HepG2 (cell line): ENCODE measurements at regions not wholly inside any gene's neighbourhood (a gene's known extent, or its start where the extent isn't known, plus 50 kb on each side); places are given as distances from the start of the nearest gene placed in this dataset.

Source experiments
- ATF7 ChIP-seq, 2 experiments: fragments of 450-650 bp in 1 of 2; sonication (generic) in 1 of 2; formaldehyde crosslinking in 1 of 2; IDR thresholded peaks; 2 replicates each; pipeline versions ENCODE4 v1.4.0 to v1.6.1; 2016 to 2020; ENCODE audit warnings: antibody characterized with exemption in 1 of 2, mild to moderate bottlenecking in 1 of 2, missing genetic modification reagents in 1 of 2
- BCL6 ChIP-seq: IDR thresholded peaks from 2 replicates; pipeline ENCODE4 v1.6.1; 2016; ENCODE audit warnings: missing genetic modification reagents, missing compliant biosample characterization
- DMAP1 ChIP-seq: IDR thresholded peaks from 2 replicates; pipeline ENCODE4 v1.6.1; 2016
- FOXP1 ChIP-seq, 2 experiments: fragments of 450-650 bp in 1 of 2; IDR thresholded peaks; 2 replicates each; pipeline ENCODE4 v1.6.1; 2017 to 2018; ENCODE audit warnings: antibody characterized with exemption in 1 of 2
- NONO ChIP-seq, 2 experiments: fragments of 450-650 bp in 1 of 2; sonication (generic) in 1 of 2; formaldehyde crosslinking in 1 of 2; IDR thresholded peaks in 1 of 2; conservative IDR thresholded peaks in 1 of 2; 2 replicates each; pipeline versions ENCODE4 v1.6.1 to v1.8.0; 2017 to 2022; ENCODE audit warnings: mild to moderate bottlenecking in 1 of 2, missing genetic modification reagents in 1 of 2, moderate library complexity in 1 of 2
- POLR2A ChIP-seq, 2 experiments: IDR thresholded peaks; 2 replicates each; pipeline ENCODE4 v1.6.1; 2011; ENCODE audit warnings: low read depth in 2 of 2, low read length in 2 of 2, mild to moderate bottlenecking in 1 of 2, moderate library complexity in 1 of 2; ENCODE audit not compliant: insufficient read depth in 1 of 2
- POLR2G ChIP-seq: fragments of 200-400 bp; formaldehyde crosslinking; IDR thresholded peaks from 2 replicates; pipeline ENCODE4 v1.6.1; 2018; ENCODE audit warnings: mild to moderate bottlenecking, low read depth, low read length, moderate library complexity
- SNRNP70 ChIP-seq: fragments of 200-400 bp; formaldehyde crosslinking; IDR thresholded peaks from 2 replicates; pipeline ENCODE4 v1.6.1; 2017; ENCODE audit warnings: mild to moderate bottlenecking, low read depth, low read length, moderate library complexity
- TP53 ChIP-seq: sonication (generic); formaldehyde crosslinking; conservative IDR thresholded peaks from 2 replicates; pipeline ENCODE4 v1.4.0; 2020; ENCODE audit warnings: missing genetic modification reagents
- TF ChIP-seq, protein P1 (sequence below): sonication (generic); formaldehyde crosslinking; IDR thresholded peaks from 2 replicates; pipeline ENCODE4 v1.4.0; 2020; ENCODE audit warnings: missing genetic modification reagents
- TF ChIP-seq, protein P2 (sequence below), 2 experiments: IDR thresholded peaks; 2 replicates each; pipeline ENCODE4 v1.6.1; 2011 to 2012; ENCODE audit warnings: low read length in 2 of 2, borderline replicate concordance in 1 of 2, low read depth in 1 of 2, mild to moderate bottlenecking in 1 of 2, moderate library complexity in 1 of 2
- TF ChIP-seq, protein P3 (sequence below): sonication (generic); formaldehyde crosslinking; IDR thresholded peaks from 2 replicates; pipeline ENCODE4 v1.4.0; 2020; ENCODE audit warnings: mild to moderate bottlenecking, missing genetic modification reagents
- TF ChIP-seq, protein P4 (sequence below): sonication (generic); formaldehyde crosslinking; IDR thresholded peaks from 2 replicates; pipeline ENCODE4 v1.5.1; 2020; ENCODE audit warnings: missing genetic modification reagents, mild to moderate bottlenecking, borderline replicate concordance
- TF ChIP-seq, protein P5 (sequence below): sonication (generic); formaldehyde crosslinking; IDR thresholded peaks from 2 replicates; pipeline ENCODE4 v1.5.0; 2020; ENCODE audit warnings: mild to moderate bottlenecking, missing genetic modification reagents, moderate library complexity

DNA sequence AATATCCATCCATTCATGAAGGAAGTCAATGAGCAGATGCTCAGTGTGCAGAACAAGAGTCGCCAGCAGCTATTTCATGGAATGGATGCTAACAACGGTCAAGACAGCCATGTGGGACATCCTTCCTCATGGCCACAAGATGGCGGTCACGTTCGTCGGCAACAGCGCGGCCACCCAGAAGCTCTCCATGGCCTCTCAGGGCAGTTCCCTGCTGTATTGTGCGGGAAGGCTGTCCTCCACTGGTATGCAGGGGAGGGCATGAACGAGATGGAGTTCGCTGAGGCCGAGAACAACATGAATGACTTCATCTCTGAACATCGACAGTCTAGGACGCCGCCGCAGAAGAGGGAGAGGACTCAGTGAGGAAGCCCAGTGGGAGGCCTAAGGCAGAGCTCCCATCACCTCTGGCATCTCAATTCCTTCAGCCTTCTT lies 208.3 kb downstream of the TJP1 start:
- TF ChIP-seq TP53 (CRISPR knock-in tag) (no peak), ATF7 (IDR thresholded peaks at IDR 0.05) (no peak), ATF7 (CRISPR knock-in tag; IDR thresholded peaks at IDR 0.05) (no peak), POLR2A (IDR thresholded peaks at IDR 0.05; ENCODE audit: insufficient read depth in 1 of 2, low read depth in 2 of 2, low read length in 2 of 2) (no peak), DMAP1 (CRISPR knock-in tag) (no peak), BCL6 (CRISPR knock-in tag) (no peak), POLR2G (no peak), NONO (IDR thresholded peaks at IDR 0.05) (no peak), NONO (CRISPR knock-in tag; conservative IDR thresholded peaks at IDR 0.05) (no peak), FOXP1 (IDR thresholded peaks at IDR 0.05) (no peak), FOXP1 (CRISPR knock-in tag; IDR thresholded peaks at IDR 0.05) (no peak), SNRNP70 (no peak)
- TF ChIP-seq, protein P1, sequence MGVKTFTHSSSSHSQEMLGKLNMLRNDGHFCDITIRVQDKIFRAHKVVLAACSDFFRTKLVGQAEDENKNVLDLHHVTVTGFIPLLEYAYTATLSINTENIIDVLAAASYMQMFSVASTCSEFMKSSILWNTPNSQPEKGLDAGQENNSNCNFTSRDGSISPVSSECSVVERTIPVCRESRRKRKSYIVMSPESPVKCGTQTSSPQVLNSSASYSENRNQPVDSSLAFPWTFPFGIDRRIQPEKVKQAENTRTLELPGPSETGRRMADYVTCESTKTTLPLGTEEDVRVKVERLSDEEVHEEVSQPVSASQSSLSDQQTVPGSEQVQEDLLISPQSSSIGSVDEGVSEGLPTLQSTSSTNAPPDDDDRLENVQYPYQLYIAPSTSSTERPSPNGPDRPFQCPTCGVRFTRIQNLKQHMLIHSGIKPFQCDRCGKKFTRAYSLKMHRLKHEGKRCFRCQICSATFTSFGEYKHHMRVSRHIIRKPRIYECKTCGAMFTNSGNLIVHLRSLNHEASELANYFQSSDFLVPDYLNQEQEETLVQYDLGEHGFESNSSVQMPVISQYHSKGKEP (CRISPR knock-in tag), result no peak
- TF ChIP-seq, protein P2, sequence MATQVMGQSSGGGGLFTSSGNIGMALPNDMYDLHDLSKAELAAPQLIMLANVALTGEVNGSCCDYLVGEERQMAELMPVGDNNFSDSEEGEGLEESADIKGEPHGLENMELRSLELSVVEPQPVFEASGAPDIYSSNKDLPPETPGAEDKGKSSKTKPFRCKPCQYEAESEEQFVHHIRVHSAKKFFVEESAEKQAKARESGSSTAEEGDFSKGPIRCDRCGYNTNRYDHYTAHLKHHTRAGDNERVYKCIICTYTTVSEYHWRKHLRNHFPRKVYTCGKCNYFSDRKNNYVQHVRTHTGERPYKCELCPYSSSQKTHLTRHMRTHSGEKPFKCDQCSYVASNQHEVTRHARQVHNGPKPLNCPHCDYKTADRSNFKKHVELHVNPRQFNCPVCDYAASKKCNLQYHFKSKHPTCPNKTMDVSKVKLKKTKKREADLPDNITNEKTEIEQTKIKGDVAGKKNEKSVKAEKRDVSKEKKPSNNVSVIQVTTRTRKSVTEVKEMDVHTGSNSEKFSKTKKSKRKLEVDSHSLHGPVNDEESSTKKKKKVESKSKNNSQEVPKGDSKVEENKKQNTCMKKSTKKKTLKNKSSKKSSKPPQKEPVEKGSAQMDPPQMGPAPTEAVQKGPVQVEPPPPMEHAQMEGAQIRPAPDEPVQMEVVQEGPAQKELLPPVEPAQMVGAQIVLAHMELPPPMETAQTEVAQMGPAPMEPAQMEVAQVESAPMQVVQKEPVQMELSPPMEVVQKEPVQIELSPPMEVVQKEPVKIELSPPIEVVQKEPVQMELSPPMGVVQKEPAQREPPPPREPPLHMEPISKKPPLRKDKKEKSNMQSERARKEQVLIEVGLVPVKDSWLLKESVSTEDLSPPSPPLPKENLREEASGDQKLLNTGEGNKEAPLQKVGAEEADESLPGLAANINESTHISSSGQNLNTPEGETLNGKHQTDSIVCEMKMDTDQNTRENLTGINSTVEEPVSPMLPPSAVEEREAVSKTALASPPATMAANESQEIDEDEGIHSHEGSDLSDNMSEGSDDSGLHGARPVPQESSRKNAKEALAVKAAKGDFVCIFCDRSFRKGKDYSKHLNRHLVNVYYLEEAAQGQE (IDR thresholded peaks at IDR 0.05; ENCODE audit: borderline replicate concordance in 1 of 2, low read depth in 1 of 2, low read length in 2 of 2), result no peak
- TF ChIP-seq, protein P3, sequence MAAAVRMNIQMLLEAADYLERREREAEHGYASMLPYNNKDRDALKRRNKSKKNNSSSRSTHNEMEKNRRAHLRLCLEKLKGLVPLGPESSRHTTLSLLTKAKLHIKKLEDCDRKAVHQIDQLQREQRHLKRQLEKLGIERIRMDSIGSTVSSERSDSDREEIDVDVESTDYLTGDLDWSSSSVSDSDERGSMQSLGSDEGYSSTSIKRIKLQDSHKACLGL (CRISPR knock-in tag), result no peak
- TF ChIP-seq, protein P4, sequence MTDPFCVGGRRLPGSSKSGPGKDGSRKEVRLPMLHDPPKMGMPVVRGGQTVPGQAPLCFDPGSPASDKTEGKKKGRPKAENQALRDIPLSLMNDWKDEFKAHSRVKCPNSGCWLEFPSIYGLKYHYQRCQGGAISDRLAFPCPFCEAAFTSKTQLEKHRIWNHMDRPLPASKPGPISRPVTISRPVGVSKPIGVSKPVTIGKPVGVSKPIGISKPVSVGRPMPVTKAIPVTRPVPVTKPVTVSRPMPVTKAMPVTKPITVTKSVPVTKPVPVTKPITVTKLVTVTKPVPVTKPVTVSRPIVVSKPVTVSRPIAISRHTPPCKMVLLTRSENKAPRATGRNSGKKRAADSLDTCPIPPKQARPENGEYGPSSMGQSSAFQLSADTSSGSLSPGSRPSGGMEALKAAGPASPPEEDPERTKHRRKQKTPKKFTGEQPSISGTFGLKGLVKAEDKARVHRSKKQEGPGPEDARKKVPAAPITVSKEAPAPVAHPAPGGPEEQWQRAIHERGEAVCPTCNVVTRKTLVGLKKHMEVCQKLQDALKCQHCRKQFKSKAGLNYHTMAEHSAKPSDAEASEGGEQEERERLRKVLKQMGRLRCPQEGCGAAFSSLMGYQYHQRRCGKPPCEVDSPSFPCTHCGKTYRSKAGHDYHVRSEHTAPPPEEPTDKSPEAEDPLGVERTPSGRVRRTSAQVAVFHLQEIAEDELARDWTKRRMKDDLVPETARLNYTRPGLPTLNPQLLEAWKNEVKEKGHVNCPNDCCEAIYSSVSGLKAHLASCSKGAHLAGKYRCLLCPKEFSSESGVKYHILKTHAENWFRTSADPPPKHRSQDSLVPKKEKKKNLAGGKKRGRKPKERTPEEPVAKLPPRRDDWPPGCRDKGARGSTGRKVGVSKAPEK (CRISPR knock-in tag), result no peak
- TF ChIP-seq, protein P5, sequence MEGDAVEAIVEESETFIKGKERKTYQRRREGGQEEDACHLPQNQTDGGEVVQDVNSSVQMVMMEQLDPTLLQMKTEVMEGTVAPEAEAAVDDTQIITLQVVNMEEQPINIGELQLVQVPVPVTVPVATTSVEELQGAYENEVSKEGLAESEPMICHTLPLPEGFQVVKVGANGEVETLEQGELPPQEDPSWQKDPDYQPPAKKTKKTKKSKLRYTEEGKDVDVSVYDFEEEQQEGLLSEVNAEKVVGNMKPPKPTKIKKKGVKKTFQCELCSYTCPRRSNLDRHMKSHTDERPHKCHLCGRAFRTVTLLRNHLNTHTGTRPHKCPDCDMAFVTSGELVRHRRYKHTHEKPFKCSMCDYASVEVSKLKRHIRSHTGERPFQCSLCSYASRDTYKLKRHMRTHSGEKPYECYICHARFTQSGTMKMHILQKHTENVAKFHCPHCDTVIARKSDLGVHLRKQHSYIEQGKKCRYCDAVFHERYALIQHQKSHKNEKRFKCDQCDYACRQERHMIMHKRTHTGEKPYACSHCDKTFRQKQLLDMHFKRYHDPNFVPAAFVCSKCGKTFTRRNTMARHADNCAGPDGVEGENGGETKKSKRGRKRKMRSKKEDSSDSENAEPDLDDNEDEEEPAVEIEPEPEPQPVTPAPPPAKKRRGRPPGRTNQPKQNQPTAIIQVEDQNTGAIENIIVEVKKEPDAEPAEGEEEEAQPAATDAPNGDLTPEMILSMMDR (CRISPR knock-in tag), result peak; percentile 77
